GM21526 (cell line): ENCODE measurements at regions not wholly inside any gene's neighbourhood (a gene's known extent, or its start where the extent isn't known, plus 50 kb on each side); places are given as distances from the start of the nearest gene placed in this dataset.

Source experiments
- ATAC-seq: cut with Tn5 transposase; IDR thresholded peaks from one replicate; pipeline ENCODE4 v1.9.1; 2021; ENCODE audit warnings: moderate library complexity; ENCODE audit not compliant: unreplicated experiment, low FRiP score

- ATAC-seq: no peak
Observed at GRCh38 chr9:89920951-89921350, 316.1 kb downstream of the GADD45G start.

GRCh38 chr9:89922099-89922498, 317.3 kb downstream of the GADD45G start:
- ATAC-seq: no peak

GRCh38 chr9:89923174-89923573, 318.4 kb downstream of the GADD45G start:
- ATAC-seq: no peak

DNA sequence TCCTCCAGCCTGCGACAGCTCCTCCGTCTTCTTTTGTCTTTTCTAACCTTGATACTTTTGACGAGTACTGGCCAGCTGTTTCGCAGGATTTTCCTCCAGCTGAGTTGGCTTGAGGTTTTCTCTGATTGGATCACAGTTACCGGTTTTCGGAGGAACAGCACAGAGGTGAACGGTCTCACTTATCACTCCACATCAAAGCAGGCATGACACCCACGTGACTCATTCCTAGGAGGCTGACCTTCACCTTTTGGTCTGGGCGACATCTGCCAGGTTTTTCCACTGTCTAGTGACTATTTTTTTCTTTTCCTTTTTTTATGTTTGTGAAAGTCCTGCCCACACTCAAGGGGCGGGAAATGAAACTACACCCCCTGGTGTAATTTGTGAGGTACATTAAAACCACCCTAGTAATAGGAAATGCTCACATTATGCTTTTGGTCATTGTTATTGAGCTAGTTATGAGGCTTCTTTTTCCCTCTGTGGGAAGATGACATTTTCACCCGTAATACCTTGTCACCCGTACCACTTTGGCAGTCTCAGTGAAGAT, 319.2 kb downstream of the GADD45G start:
- no peak for ATAC-seq

GRCh38 chr9:89924611-89925010, 319.8 kb downstream of the GADD45G start:
- ATAC-seq: no peak

DNA sequence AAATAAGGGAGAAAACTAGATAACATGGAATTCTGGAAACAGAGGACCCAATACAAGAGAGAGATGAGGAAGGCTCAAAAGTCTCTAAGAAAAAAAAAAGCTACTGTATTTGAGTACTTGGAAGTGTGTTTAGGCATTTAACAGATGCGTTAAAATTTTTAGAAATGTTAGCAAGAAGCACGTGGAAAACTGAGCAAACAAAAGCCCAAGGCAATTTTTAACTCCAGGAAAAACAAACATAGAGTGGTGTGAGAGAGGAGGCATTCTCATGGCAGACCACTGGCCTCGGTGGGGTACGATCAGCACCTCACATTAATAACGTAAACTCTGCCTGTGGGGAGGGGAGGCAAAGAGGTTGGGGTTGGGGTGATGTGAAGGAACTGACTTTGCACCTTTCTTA, 321.4 kb downstream of the GADD45G start:
- no peak for ATAC-seq

- ATAC-seq: no peak
Observed at GRCh38 chr9:89926691-89927220, 321.9 kb downstream of the GADD45G start.

GRCh38 chr9:89928106-89928505, 323.3 kb downstream of the GADD45G start:
- no peak for ATAC-seq

DNA sequence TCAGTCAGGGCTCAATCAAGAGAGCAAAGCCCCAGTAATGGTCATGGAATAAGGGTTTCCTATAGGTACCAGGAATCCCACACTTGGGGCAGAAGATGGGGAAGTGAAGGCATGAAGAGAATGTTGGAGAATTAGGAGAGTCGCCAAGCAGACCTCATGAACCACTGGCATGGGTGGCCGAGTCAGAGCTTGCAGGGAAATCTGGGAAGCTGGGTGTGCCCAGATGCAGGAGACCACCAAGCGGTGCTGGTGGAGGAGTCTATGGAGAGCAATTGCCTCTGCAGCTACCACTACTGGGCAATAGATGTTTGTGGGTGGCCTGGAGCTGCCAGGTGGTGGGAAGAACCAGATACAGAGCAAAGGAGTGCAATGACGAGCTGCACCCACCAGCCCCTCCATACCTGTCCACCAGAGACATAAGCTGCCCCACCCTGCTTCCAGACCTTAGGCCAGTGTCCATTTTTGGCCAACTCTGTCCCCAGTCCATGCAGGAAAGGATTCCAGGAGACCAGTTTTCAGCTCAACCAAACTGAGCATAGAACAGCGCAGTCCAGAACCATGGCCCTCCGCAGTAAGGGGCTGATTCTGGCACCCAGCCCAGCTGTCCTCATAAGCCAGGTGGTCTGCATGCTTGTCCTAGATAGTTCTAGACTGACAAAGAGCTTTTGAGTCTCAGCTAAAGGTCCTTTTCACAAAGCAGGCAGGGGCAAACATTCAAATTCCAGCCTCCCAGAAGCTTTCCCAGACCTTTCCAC, 323.9 kb downstream of the GADD45G start:
- no peak for ATAC-seq

GRCh38 chr9:89929315-89929672, 324.5 kb downstream of the GADD45G start:
- ATAC-seq: no peak

- ATAC-seq: no peak
Observed at GRCh38 chr9:89929673-89930480, 325.1 kb downstream of the GADD45G start.

DNA sequence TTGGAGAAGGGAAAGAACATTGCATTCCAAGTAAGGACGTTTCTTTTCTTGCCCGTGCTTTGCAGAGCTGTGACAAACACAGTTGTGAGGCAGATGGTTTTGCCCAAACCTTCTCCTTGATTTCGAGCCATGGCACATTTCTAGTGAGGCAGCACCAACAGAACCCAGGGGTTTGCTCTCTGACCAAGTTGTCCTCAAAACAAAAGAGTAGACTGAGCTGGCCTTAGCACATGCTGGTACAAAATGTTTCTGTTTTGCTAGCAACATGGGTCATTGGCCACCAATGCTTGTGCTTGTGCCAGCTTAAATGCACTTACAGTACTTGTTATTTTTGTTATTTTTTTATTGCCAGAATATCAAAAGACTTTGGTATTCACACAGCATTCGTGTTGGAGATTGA, 328.8 kb downstream of the GADD45G start:
- ATAC-seq: no peak

DNA sequence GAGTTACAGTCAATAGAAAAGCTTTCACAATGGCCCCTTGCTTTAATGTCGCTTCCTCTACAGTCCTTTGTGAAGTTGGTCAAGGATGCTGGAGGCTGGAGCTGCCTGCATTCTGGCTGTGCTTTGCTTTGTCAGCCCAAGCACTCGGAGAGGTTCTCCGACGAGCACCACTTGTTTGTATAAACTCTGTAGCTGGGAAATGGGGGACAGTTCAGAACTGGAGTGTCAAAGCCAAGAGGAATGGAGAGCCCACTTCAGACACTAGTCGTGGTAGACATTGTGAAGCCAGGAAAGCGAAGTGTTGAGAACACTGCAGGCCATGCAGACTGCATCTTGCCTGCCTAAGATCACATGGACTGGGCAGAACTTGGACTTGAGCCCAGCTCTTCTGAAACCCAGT, 330.3 kb downstream of the GADD45G start:
- ATAC-seq: no peak

GRCh38 chr9:89935801-89936200, 331.0 kb downstream of the GADD45G start:
- no peak for ATAC-seq

- no peak for ATAC-seq
Observed at GRCh38 chr9:89937051-89937450, 332.2 kb downstream of the GADD45G start.

- ATAC-seq: no peak
Observed at GRCh38 chr9:89939181-89939580, 334.4 kb downstream of the GADD45G start.

- ATAC-seq: no peak
Observed at GRCh38 chr9:89939626-89940292, 334.9 kb downstream of the GADD45G start.

DNA sequence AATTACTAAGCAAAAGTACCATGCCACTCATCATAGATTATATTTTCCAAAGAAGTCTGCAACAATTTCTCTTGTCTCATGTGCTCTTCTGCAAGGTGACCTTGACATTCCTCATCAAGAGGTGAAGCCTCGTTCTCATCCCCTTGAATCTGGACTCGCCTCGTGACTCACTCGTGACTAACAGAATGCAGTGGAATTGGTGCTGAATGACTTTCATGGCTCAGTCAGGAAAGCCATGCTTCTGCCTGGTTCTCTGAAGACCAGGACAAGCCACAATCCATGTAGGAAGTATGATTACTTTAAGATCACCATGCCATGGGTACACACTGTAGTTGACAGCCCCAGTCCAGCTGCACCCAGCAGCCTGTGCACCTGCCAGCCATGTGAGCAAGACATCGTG, 335.8 kb downstream of the GADD45G start:
- no peak for ATAC-seq

DNA sequence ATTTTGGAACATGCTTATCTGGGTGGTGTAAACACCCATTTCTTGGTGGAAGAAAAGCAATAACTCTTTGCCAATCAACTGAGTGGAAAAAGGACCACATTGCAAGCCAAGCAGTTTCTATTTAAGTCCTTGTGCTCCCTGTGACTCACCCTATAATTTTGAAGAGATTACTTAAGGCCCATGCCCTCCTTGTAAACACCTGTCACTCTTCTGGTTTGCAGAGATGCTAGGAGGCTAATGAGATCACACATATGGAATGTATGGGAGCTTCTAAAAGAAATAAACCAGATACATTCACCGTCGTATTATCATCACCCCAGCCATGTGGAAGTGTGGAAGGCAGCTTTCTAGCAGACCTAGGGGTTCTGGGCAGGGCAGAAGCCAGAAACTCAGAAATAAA, 337.1 kb downstream of the GADD45G start:
- no peak for ATAC-seq

- no peak for ATAC-seq
Observed at GRCh38 chr9:89942643-89943042, 337.8 kb downstream of the GADD45G start.

- no peak for ATAC-seq
Observed at GRCh38 chr9:89943309-89943708, 338.5 kb downstream of the GADD45G start.
